ENCODE measurements at regions not wholly inside any gene's neighbourhood (a gene's known extent, or its start where the extent isn't known, plus 50 kb on each side); places are given as distances from the start of the nearest gene placed in this dataset.
"Not testable (repeated sequence)": the region's sequence is repeated elsewhere in the genome, so short reads cannot be mapped to it uniquely, and the experiment has no call there.

- H3K27me3 ChIP-seq (ENCODE audit: insufficient read depth, poor library complexity, severe bottlenecking); H3K4me3 ChIP-seq (replicated peaks; ENCODE audit: insufficient read depth, low read length); H3K27ac ChIP-seq (replicated peaks); DNase-seq (ENCODE audit: low read depth in 1 of 2, low spot score in 1 of 2): not testable (repeated sequence)
Measured at GRCh38 chr1:120941066-120941465, 51.5 kb downstream of the PPIAL4A start.

GRCh38 chr1:120941836-120942217 lies 52.3 kb downstream of the PPIAL4A start:
- not testable (repeated sequence) for DNase-seq (ENCODE audit: low read depth in 1 of 2, low spot score in 1 of 2)
- 0 out of 2 replicates have a peak overlapping the region, but pooled peaks have one; percentile 2 for H3K4me3 ChIP-seq (replicated peaks; ENCODE audit: insufficient read depth, low read length)

GRCh38 chr1:120942218-120942944 lies 52.8 kb downstream of the PPIAL4A start:
- not testable (repeated sequence) for H3K27me3 ChIP-seq (ENCODE audit: insufficient read depth, poor library complexity, severe bottlenecking)
- Histone ChIP-seq H3K27ac (replicated peaks) (peak overlapping the region; percentile 99), H3K4me3 (replicated peaks; ENCODE audit: insufficient read depth, low read length) (peak overlapping the region; percentile 32)
- DNase-seq (ENCODE audit: low read depth in 1 of 2, low spot score in 1 of 2) = peak; percentile 60 to 86
- TF ChIP-seq POLR2AphosphoS5 (IDR thresholded peaks at IDR 0.05; ENCODE audit: low read depth) (peak; percentile 95), SPI1 (IDR thresholded peaks at IDR 0.05; ENCODE audit: borderline replicate concordance, low read depth) (0 out of 2 replicates have a peak, but pooled peaks have one; percentile 13)

More at GRCh38 chr1:120941836-120942217, 52.3 kb downstream of the PPIAL4A start:
- peak overlapping the region; percentile 99 for H3K27ac ChIP-seq (replicated peaks)
- not testable (repeated sequence) for H3K27me3 ChIP-seq (ENCODE audit: insufficient read depth, poor library complexity, severe bottlenecking)

- H3K27ac ChIP-seq (replicated peaks) = peak overlapping the region; percentile 99
- not testable (repeated sequence) for H3K4me3 ChIP-seq (replicated peaks; ENCODE audit: insufficient read depth, low read length); H3K27me3 ChIP-seq (ENCODE audit: insufficient read depth, poor library complexity, severe bottlenecking)
Measured at GRCh38 chr1:120942945-120943319, 53.4 kb downstream of the PPIAL4A start.

GRCh38 chr1:120944691-120945090 lies 55.1 kb downstream of the PPIAL4A start:
- not testable (repeated sequence) for DNase-seq (ENCODE audit: low read depth in 1 of 2, low spot score in 1 of 2)
- peak overlapping the region; percentile 40 for H3K27ac ChIP-seq (replicated peaks)

More at GRCh38 chr1:120942945-120943319, 53.4 kb downstream of the PPIAL4A start:
- DNase-seq (ENCODE audit: low read depth in 1 of 2, low spot score in 1 of 2) = not testable (repeated sequence)

GRCh38 chr1:120945122-120945521 lies 55.6 kb downstream of the PPIAL4A start:
- H3K27me3 ChIP-seq (ENCODE audit: insufficient read depth, poor library complexity, severe bottlenecking); H3K4me3 ChIP-seq (replicated peaks; ENCODE audit: insufficient read depth, low read length); H3K27ac ChIP-seq (replicated peaks): not testable (repeated sequence)
- DNase-seq (ENCODE audit: low read depth in 1 of 2, low spot score in 1 of 2) = peak; percentile 40 to 87

More at GRCh38 chr1:120944691-120945090, 55.1 kb downstream of the PPIAL4A start:
- not testable (repeated sequence) for H3K4me3 ChIP-seq (replicated peaks; ENCODE audit: insufficient read depth, low read length); H3K27me3 ChIP-seq (ENCODE audit: insufficient read depth, poor library complexity, severe bottlenecking)

- DNase-seq (ENCODE audit: low read depth in 1 of 2, low spot score in 1 of 2); H3K4me3 ChIP-seq (replicated peaks; ENCODE audit: insufficient read depth, low read length); H3K27ac ChIP-seq (replicated peaks); H3K27me3 ChIP-seq (ENCODE audit: insufficient read depth, poor library complexity, severe bottlenecking): not testable (repeated sequence)
Measured at GRCh38 chr1:120947114-120947513, 57.5 kb downstream of the PPIAL4A start.

GRCh38 chr1:120949724-120950123 lies 60.2 kb downstream of the PPIAL4A start:
- not testable (repeated sequence) for H3K27me3 ChIP-seq (ENCODE audit: insufficient read depth, poor library complexity, severe bottlenecking); DNase-seq (ENCODE audit: low read depth in 1 of 2, low spot score in 1 of 2); H3K4me3 ChIP-seq (replicated peaks; ENCODE audit: insufficient read depth, low read length); H3K27ac ChIP-seq (replicated peaks)

GRCh38 chr1:120950633-120951032 lies 61.1 kb downstream of the PPIAL4A start:
- H3K27me3 ChIP-seq (ENCODE audit: insufficient read depth, poor library complexity, severe bottlenecking); H3K27ac ChIP-seq (replicated peaks); DNase-seq (ENCODE audit: low read depth in 1 of 2, low spot score in 1 of 2); H3K4me3 ChIP-seq (replicated peaks; ENCODE audit: insufficient read depth, low read length): not testable (repeated sequence)

GRCh38 chr1:120951100-120951499 lies 61.5 kb downstream of the PPIAL4A start:
- not testable (repeated sequence) for H3K27ac ChIP-seq (replicated peaks); DNase-seq (ENCODE audit: low read depth in 1 of 2, low spot score in 1 of 2); H3K4me3 ChIP-seq (replicated peaks; ENCODE audit: insufficient read depth, low read length); H3K27me3 ChIP-seq (ENCODE audit: insufficient read depth, poor library complexity, severe bottlenecking)

GRCh38 chr1:120952207-120952870 lies 62.8 kb downstream of the PPIAL4A start:
- H3K27me3 ChIP-seq (ENCODE audit: insufficient read depth, poor library complexity, severe bottlenecking); DNase-seq (ENCODE audit: low read depth in 1 of 2, low spot score in 1 of 2); H3K27ac ChIP-seq (replicated peaks); H3K4me3 ChIP-seq (replicated peaks; ENCODE audit: insufficient read depth, low read length): not testable (repeated sequence)

- DNase-seq (ENCODE audit: low read depth in 1 of 2, low spot score in 1 of 2); H3K27ac ChIP-seq (replicated peaks); H3K4me3 ChIP-seq (replicated peaks; ENCODE audit: insufficient read depth, low read length); H3K27me3 ChIP-seq (ENCODE audit: insufficient read depth, poor library complexity, severe bottlenecking): not testable (repeated sequence)
Measured at GRCh38 chr1:120952871-120953265, 63.3 kb downstream of the PPIAL4A start.

All from HL-60 (cell line).